ENCODE measurements at regions not wholly inside any gene's neighbourhood (a gene's known extent, or its start where the extent isn't known, plus 50 kb on each side); places are given as distances from the start of the nearest gene placed in this dataset.
A peak's percentile ranks its signal among the peaks of the same experiment; 100 is the strongest.

- H3K27me3 ChIP-seq = no peaks in the 10 kb centered on the region
- intact Hi-C loops (cut with DNase I; ENCODE audit: low total_unique reads) = no loop called here
- H3K4me3 ChIP-seq = no peak overlapping the region
- TF ChIP-seq CTCF (IDR thresholded peaks at IDR 0.05) = no peak
- H3K4me1 ChIP-seq = peaks cover 0 to 56% (median 30%) of the 10 kb centered on the region in 4 donors
- no peaks in the 10 kb centered on the region for H3K9me3 ChIP-seq
- no peak overlapping the region for H3K27ac ChIP-seq
- H3K36me3 ChIP-seq = no peaks in the 10 kb centered on the region
- no peak for DNase-seq
These were observed 93.2 kb upstream of the LRIG1 start for GRCh38 chr3:66593978-66594377.

GRCh38 chr3:66597308-66597863 lies 96.6 kb upstream of the LRIG1 start:
- TF ChIP-seq CTCF (IDR thresholded peaks at IDR 0.05) = no peak
- Histone ChIP-seq H3K9me3 (no peaks in the 10 kb centered on the region), H3K27ac (peak overlapping the region in 1 of 2 donors; percentile 38), H3K4me1 (peaks cover 0 to 42% (median 30%) of the 10 kb centered on the region in 4 donors), H3K36me3 (no peaks in the 10 kb centered on the region), H3K27me3 (no peaks in the 10 kb centered on the region), H3K4me3 (no peak overlapping the region)
- no peak for DNase-seq
- intact Hi-C loops (cut with DNase I; ENCODE audit: low total_unique reads) = no loop called here

GRCh38 chr3:66598168-66598567 lies 97.3 kb upstream of the LRIG1 start:
- intact Hi-C loops (cut with DNase I; ENCODE audit: low total_unique reads) = no loop called here
- DNase-seq = peak in 1 of 2 donors; percentile 68
- H3K36me3 ChIP-seq = no peaks in the 10 kb centered on the region
- no peaks in the 10 kb centered on the region for H3K27me3 ChIP-seq
- H3K27ac ChIP-seq = peak overlapping the region; percentile 33 to 38
- H3K4me1 ChIP-seq = peaks cover 0 to 35% (median 25%) of the 10 kb centered on the region in 4 donors
- TF ChIP-seq CTCF (IDR thresholded peaks at IDR 0.05) = no peak
- no peaks in the 10 kb centered on the region for H3K9me3 ChIP-seq
- no peak overlapping the region for H3K4me3 ChIP-seq

GRCh38 chr3:66602237-66602636 lies 101.4 kb upstream of the LRIG1 start:
- Histone ChIP-seq H3K4me1 (peaks cover 0 to 24% (median 14%) of the 10 kb centered on the region in 4 donors), H3K36me3 (no peaks in the 10 kb centered on the region), H3K27me3 (no peaks in the 10 kb centered on the region), H3K9me3 (no peaks in the 10 kb centered on the region), H3K27ac (no peak overlapping the region), H3K4me3 (no peak overlapping the region)
- intact Hi-C loops (cut with DNase I; ENCODE audit: low total_unique reads) = no loop called here
- no peak for DNase-seq
- TF ChIP-seq CTCF (IDR thresholded peaks at IDR 0.05) = no peak

- H3K9me3 ChIP-seq = no peaks in the 10 kb centered on the region
- no peak for TF ChIP-seq CTCF (IDR thresholded peaks at IDR 0.05)
- no peaks in the 10 kb centered on the region for H3K36me3 ChIP-seq
- no peak overlapping the region for H3K27ac ChIP-seq
- peaks cover 0 to 20% (median 14%) of the 10 kb centered on the region in 4 donors for H3K4me1 ChIP-seq
- H3K27me3 ChIP-seq = no peaks in the 10 kb centered on the region
- H3K4me3 ChIP-seq = no peak overlapping the region
- no peak for DNase-seq
- intact Hi-C loops (cut with DNase I; ENCODE audit: low total_unique reads) = no loop called here
These were observed 101.9 kb upstream of the LRIG1 start for GRCh38 chr3:66602691-66603090.

GRCh38 chr3:66603151-66603611 lies 102.4 kb upstream of the LRIG1 start:
- no peak for TF ChIP-seq CTCF (IDR thresholded peaks at IDR 0.05)
- intact Hi-C loops (cut with DNase I; ENCODE audit: low total_unique reads) = no loop called here
- no peaks in the 10 kb centered on the region for H3K27me3 ChIP-seq
- no peak for DNase-seq
- no peak overlapping the region for H3K4me3 ChIP-seq
- H3K4me1 ChIP-seq = peaks cover 0 to 15% (median 9%) of the 10 kb centered on the region in 4 donors
- H3K36me3 ChIP-seq = no peaks in the 10 kb centered on the region
- H3K27ac ChIP-seq = no peak overlapping the region
- no peaks in the 10 kb centered on the region for H3K9me3 ChIP-seq
